ENCODE measurements at regions not wholly inside any gene's neighbourhood (a gene's known extent, or its start where the extent isn't known, plus 50 kb on each side); places are given as distances from the start of the nearest gene placed in this dataset.

GRCh38 chr4:66034671-66035070 lies 364.4 kb upstream of the EPHA5 start:
- Histone ChIP-seq H3K9me3 (replicated peaks; ENCODE audit: insufficient read depth, low read length) (no peaks in the 10 kb centered on the region), H3K79me2 (ENCODE audit: low read length) (no peaks in the 10 kb centered on the region), H3K4me3 (ENCODE audit: low read length) (no peak overlapping the region), H3K27ac (ENCODE audit: low read length) (no peak overlapping the region), H4K20me1 (ENCODE audit: insufficient read depth, low read length) (no peaks in the 10 kb centered on the region), H3K4me1 (ENCODE audit: low read length) (no peaks in the 10 kb centered on the region), H2AFZ (ENCODE audit: low read length) (no peak overlapping the region), H3K4me2 (ENCODE audit: low read depth, low read length) (no peak overlapping the region), H3K36me3 (replicated peaks; ENCODE audit: insufficient read depth, low read length) (no peaks in the 10 kb centered on the region), H3K27me3 (replicated peaks; ENCODE audit: insufficient read depth, low read length) (no peaks in the 10 kb centered on the region), H3K9ac (ENCODE audit: low read length) (no peak overlapping the region), H3K9me2 (replicated peaks; ENCODE audit: insufficient read depth, low read length) (no peaks in the 10 kb centered on the region), H3F3A (ENCODE audit: insufficient read depth, low read length) (no peaks in the 10 kb centered on the region)
- no peak for DNase-seq
- TF ChIP-seq EZH2phosphoT487 (IDR thresholded peaks at IDR 0.05; ENCODE audit: low read length) (no peak), CTCF (IDR thresholded peaks at IDR 0.05; ENCODE audit: low read length) (no peak), EZH2 (optimal IDR thresholded peaks at IDR 0.05; ENCODE audit: low read depth, low read length) (no peak)

DNA sequence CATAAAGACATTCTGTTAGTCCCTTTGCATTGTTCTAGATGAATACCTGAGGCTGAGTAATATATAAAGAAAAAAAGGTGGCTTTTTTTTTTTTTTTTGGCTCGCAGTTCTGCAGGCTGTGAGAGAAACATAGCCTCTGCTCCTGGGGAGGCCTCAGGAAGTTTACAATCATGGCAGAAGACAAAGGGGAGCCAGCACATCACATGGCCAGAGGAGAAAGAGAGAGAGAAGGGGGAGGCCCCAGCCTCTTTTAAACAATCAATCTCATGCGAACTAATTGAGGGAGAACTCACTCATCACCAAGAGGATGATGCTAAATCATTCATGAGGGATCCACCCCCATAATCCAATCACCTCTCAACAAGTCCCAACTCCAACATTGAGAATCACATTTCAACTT lies 364.0 kb upstream of the EPHA5 start:
- no peaks in the 10 kb centered on the region for H3K27me3 ChIP-seq (replicated peaks; ENCODE audit: insufficient read depth, low read length)
- H3K4me1 ChIP-seq (ENCODE audit: low read length): no peaks in the 10 kb centered on the region
- no peak overlapping the region for H3K27ac ChIP-seq (ENCODE audit: low read length)
- no peak overlapping the region for H3K4me2 ChIP-seq (ENCODE audit: low read depth, low read length)
- no peaks in the 10 kb centered on the region for H3K36me3 ChIP-seq (replicated peaks; ENCODE audit: insufficient read depth, low read length)
- H3K79me2 ChIP-seq (ENCODE audit: low read length): no peaks in the 10 kb centered on the region
- no peaks in the 10 kb centered on the region for H4K20me1 ChIP-seq (ENCODE audit: insufficient read depth, low read length)
- TF ChIP-seq EZH2phosphoT487 (IDR thresholded peaks at IDR 0.05; ENCODE audit: low read length) (no peak), CTCF (IDR thresholded peaks at IDR 0.05; ENCODE audit: low read length) (no peak), EZH2 (optimal IDR thresholded peaks at IDR 0.05; ENCODE audit: low read depth, low read length) (no peak)
- DNase-seq: no peak
- H3K4me3 ChIP-seq (ENCODE audit: low read length): no peak overlapping the region
- no peak overlapping the region for H2AFZ ChIP-seq (ENCODE audit: low read length)
- H3K9me3 ChIP-seq (replicated peaks; ENCODE audit: insufficient read depth, low read length): no peaks in the 10 kb centered on the region
- no peaks in the 10 kb centered on the region for H3K9me2 ChIP-seq (replicated peaks; ENCODE audit: insufficient read depth, low read length)
- H3K9ac ChIP-seq (ENCODE audit: low read length): no peak overlapping the region
- no peaks in the 10 kb centered on the region for H3F3A ChIP-seq (ENCODE audit: insufficient read depth, low read length)

GRCh38 chr4:66032571-66032970 lies 362.3 kb upstream of the EPHA5 start:
- Histone ChIP-seq H3K36me3 (replicated peaks; ENCODE audit: insufficient read depth, low read length) (no peaks in the 10 kb centered on the region), H3K4me3 (ENCODE audit: low read length) (no peak overlapping the region)

More at GRCh38 chr4:66032571-66032970, 362.3 kb upstream of the EPHA5 start:
- H4K20me1 ChIP-seq (ENCODE audit: insufficient read depth, low read length): no peaks in the 10 kb centered on the region
- no peak overlapping the region for H2AFZ ChIP-seq (ENCODE audit: low read length)
- no peak for TF ChIP-seq EZH2 (optimal IDR thresholded peaks at IDR 0.05; ENCODE audit: low read depth, low read length)
- no peak for TF ChIP-seq CTCF (IDR thresholded peaks at IDR 0.05; ENCODE audit: low read length)
- no peak for TF ChIP-seq EZH2phosphoT487 (IDR thresholded peaks at IDR 0.05; ENCODE audit: low read length)
- H3K9ac ChIP-seq (ENCODE audit: low read length): no peak overlapping the region
- no peaks in the 10 kb centered on the region for H3F3A ChIP-seq (ENCODE audit: insufficient read depth, low read length)
- H3K9me2 ChIP-seq (replicated peaks; ENCODE audit: insufficient read depth, low read length): no peaks in the 10 kb centered on the region
- no peaks in the 10 kb centered on the region for H3K27me3 ChIP-seq (replicated peaks; ENCODE audit: insufficient read depth, low read length)
- H3K27ac ChIP-seq (ENCODE audit: low read length): no peak overlapping the region
- no peaks in the 10 kb centered on the region for H3K79me2 ChIP-seq (ENCODE audit: low read length)
- H3K4me1 ChIP-seq (ENCODE audit: low read length): no peaks in the 10 kb centered on the region
- no peaks in the 10 kb centered on the region for H3K9me3 ChIP-seq (replicated peaks; ENCODE audit: insufficient read depth, low read length)
- no peak overlapping the region for H3K4me2 ChIP-seq (ENCODE audit: low read depth, low read length)
- DNase-seq: no peak

Measured in MM.1S (cell line).